OCI-LY3 (cell line): ENCODE measurements at regions not wholly inside any gene's neighbourhood (a gene's known extent, or its start where the extent isn't known, plus 50 kb on each side); places are given as distances from the start of the nearest gene placed in this dataset.

Experiments
- CTCF ChIP-seq: fragments of 200-600, 300-600 bp; sonication (generic); IDR thresholded peaks from 2 replicates; pipeline ENCODE4 v1.5.1; 2014; ENCODE audit warnings: antibody characterized with exemption, low read length, low read depth
- EZH2phosphoT487 ChIP-seq: fragments of 200-600 bp; shearing (Covaris generic); IDR thresholded peaks from 2 replicates; pipeline ENCODE4 v1.6.1; 2018; ENCODE audit warnings: antibody characterized with exemption, mixed run types, low read depth

DNA sequence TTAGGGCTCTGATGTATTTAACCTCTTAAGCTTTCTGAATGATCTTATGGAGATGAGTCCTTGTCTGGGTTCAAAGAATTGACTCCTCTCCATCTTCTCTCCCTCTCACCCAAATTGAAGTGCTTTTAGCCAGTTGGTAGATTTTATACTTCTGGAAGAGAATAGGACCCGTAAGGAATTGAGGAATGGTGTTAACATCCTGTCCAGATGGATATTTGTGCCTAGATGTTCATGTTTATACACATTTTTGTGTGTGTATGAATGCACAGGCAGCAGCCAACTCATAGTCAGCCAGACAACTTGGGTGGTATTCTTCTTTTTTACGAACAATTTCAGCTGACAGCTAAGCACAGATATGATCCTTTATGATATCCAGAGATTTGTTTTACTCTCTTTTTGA, 449.6 kb upstream of the RGS6 start:
- TF ChIP-seq CTCF (no peak), EZH2phosphoT487 (no peak)
